ENCODE measurements at regions not wholly inside any gene's neighbourhood (a gene's known extent, or its start where the extent isn't known, plus 50 kb on each side); places are given as distances from the start of the nearest gene placed in this dataset.
"Not testable (repeated sequence)": the region's sequence is repeated elsewhere in the genome, so short reads cannot be mapped to it uniquely, and the experiment has no call there.

DNA sequence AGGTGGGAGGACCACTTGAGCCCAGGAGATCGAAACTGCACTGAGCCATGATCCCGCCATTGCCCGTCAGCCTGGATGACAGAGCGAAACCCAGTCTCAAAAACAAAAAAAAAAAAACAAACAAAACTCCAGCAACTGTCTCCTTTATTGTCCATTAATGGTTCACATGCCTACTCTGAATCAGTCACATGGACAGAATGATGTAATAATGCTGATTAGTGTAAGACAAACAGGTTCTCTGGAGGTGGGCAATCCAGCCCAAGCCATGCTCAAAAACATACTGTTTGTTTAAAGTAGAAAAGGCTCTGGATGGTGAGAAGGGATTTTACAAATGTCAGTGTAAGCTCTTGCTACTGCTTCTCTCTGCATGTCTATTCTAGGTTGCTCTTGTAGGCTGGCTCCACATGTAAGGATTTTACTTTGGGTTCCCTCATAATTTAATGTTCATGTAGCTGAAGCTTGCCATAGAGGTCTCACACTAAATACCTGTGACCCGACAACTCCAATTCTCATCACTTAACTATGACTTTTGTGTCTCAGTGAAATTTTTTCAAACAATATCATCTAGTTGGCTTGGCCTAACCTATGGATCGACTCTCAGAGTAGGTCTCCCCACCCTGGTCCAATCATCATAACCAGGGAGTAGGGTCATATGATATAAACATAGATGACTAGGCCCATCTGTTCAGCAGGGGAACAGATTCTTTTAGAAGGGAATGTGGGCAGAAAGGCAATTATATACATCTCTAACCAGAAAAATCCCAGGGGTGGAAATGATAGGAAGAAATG is 83.9 kb upstream of the SLC39A10 start:
- no peak for DNase-seq
- intact Hi-C loops (cut with DNase I), result no loop called here

DNA sequence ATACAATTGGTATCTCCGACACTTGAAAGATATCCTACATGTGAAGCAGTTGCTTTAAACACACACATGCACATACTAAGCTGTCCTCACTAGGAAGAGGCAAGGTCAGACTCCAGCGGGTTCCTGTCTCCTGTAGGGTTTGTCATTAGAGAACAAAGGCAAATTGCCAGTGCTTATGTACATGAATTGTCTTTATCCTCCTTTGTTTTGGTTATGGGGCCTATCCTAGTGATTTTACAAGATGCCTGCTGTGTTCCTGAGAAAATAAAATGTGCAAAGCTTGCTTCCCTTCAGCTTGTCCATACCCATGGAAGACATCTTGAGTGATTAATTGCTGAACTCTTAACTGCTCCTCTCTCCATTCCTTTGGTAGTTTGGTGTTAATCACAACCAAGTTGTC is 86.7 kb upstream of the SLC39A10 start:
- DNase-seq, result no peak
- intact Hi-C loops (cut with DNase I), result no loop called here

DNA sequence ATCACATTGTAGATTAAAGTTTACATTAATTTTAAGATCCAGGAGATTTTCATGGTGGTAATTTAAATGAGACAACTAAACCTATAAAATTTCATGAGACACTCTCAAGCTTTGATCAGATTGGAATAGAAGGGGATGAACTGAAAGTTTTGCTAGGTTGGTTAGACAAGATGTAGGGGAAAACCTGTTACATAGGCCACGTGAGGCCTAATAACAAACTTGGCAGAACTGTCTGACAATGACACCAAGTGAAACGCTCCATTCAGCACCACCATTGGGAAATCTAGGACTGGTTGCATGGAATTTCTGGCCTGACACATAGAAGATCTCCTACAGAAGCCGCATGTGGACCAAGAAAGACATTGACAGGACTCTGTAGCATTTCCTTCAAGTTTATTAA is 87.8 kb upstream of the SLC39A10 start:
- DNase-seq, result no peak
- intact Hi-C loops (cut with DNase I), result no loop called here

DNA sequence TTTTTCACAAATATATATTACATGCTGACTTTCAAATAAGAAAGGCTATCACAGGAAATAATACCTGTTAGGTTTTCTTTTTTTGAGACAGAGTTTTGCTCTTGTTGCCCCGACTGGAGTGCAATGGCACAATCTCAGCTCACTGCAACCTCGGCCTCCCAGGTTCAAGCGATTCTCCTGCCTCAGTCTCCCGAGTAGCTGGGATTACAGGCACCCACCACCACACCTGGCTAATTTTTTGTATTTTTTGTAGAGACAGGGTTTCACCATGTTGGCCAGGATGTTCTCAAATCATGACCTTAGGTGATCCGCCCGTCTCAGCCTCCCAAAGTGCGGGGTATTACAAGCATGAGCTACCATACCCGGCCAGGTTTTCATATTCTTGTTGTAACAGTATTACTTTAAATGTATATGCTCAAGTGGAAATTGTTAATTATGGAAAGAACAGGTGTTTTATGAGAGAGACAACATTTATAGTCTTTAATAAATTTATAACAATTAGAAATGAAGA is 92.3 kb upstream of the SLC39A10 start:
- DNase-seq; intact Hi-C loops (cut with DNase I): not testable (repeated sequence)

DNA sequence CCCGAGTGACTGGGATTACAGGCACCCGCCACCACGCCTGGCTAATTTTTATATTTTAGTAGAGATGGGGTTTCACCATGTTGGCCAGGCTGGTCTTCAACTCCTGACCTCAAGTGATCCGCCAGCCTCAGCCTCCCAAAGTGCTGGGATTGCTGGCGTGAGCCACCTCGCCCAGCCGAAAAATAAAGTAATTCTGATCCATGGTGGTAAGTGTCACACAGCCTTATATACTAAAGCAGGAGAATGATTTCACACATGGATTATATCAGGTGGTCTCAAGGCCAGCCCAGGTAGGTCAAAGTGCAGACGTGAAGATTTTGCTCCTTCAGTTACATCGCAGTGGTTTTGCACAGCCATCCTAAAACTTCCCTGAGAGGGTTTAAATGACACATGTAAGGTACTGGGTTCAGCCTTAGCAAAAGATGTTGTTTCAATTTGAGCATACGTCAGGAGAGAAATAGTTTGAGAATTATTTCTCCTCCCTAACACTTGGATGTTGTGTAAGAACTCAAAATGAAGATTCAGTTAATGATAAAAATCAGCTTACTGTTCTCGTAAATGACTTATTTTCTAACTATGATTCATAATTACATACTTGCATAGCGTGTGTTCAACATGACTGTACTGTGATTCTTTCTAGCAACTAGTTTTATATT is 93.0 kb upstream of the SLC39A10 start:
- DNase-seq, result no peak
- intact Hi-C loops (cut with DNase I), result no loop called here

DNA sequence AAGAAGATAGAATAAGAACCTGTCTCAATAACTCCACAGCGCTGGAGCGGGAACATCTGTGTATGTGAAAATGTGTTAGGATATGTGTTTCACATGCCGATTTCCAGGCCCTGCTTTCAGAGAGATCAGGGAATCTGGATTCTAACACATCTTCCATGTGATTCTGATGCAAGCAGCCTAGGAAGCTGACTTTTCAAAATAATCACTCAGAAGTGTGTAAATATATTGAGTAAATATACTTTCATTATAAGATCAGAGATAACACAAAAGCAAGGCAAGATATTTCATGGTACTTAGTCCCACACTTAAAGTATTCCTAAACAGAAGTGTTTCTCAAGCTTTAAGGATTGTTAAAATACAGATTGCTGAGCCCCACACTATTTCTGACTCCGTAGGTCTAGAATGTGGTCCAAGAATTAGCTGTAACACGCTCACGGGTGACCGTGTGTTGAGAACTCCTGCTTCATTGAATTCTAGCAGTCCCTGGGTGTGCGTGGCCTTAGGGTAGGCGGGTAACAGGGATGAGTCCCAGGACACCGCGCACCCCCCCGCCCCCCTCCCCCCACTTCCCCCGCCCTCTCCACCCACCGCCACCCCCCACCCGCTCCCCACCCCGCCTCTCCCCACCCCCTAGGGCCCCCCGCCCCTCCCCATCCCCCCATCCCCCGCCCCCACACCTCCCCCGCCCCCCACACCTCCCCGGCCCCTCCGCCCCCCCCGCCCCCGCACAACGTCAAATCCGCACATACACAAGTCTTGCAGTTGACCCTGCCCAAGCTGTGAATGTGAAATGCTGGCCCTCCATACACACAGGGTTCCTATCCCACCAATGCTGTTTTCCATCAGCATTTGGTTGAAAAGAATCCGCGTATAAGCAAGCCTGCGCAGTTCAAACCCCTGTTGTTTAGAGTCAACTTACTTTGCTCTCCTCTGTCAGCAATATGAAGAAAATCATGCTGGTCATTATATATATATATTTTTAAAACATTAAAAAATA is 94.2 kb upstream of the SLC39A10 start:
- intact Hi-C loops (cut with DNase I), result no loop called here
- no peak for DNase-seq

DNA sequence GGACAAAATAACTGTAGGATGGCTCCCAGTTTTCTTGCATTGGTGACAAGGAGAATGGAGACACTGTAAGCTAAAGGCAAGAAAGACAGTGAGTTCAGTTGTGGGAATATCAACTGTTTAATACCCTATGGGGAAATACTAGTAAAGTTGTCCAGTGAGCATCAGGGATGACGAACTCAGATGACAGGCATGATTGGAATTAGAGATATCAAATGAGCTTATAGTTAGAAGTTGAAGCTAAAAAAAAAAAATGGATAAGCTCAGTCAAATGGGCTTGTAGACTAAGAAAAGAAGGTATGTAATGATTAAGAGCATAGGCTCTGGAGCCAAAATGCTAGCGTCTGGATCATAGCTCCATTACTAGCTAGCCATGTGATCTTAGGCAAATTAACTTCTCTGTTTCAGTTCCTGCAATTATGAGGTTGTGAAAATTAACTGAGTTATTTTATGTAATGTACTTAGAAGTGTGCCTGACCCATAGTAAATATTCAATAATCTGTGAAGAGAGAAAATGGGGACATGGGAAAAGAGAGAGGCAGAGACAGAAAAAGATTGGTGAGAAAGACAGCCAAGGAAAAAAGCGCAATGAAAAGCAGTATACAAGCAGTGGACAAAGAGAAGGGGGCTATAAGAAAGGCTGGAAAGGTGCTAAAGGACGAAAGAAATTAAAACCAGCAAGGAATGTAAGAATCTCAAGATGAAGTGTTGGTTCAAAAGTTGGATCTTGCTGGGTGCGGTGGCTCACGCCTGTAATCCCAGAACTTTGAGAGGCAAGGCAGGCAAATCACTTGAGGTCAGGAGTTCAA is 95.7 kb upstream of the SLC39A10 start:
- no peak for DNase-seq
- intact Hi-C loops (cut with DNase I), result no loop called here

DNA sequence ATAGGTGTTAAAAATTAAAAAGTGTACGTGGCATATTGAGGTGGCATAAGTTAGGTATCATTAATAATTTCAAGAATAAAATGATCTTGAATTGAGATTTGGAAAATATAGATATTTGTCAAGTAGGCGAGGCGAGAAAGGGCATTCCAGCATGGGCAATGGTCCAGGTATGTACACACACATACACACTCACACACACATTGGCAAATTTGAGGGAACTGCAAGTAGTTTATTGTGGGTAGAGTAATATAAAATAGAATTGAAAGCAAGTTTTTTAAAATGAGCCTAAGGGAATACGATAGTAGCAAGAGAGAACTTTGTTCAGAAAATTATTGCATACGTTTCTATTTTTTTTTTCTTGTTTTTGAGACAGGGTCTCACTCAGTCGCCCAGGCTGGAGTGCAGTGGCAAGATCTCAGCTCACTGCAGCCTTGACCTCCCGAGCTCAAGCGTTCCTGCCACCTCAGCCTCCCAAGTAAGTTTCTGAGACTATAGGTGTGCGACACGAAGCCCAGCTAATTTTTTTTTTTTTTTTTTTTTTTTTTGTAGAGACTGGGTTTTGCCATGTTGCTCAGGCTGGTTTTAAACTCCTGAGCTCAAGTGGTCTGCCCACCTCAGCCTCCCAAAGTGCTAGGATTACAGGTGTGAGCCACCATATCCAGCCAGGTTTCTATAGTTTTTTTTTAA is 96.7 kb upstream of the SLC39A10 start:
- DNase-seq, result no peak
- intact Hi-C loops (cut with DNase I), result no loop called here

DNA sequence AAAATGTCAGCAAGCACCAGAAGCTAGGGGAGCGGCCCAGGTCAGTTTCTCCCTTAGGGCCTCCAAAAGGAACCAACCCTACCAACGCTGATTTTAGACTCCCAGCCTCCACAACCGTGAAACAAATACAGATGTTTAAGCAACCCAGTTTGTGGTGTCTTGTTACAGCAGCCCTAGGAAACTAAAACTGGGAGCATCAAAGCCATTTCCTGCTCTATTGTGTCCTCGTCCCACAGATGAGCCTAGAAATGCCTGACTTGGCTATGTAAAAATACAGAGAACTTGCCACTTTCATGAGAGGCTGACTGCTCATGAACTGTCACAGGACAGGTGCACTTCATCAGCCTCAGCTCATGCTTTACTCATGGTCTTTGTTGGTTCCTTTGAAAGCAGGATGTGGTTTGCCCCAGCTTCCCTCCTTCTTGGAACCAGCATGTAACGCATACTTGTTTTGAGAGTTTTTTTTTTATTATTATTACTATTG is 97.6 kb upstream of the SLC39A10 start:
- intact Hi-C loops (cut with DNase I), result no loop called here

DNA sequence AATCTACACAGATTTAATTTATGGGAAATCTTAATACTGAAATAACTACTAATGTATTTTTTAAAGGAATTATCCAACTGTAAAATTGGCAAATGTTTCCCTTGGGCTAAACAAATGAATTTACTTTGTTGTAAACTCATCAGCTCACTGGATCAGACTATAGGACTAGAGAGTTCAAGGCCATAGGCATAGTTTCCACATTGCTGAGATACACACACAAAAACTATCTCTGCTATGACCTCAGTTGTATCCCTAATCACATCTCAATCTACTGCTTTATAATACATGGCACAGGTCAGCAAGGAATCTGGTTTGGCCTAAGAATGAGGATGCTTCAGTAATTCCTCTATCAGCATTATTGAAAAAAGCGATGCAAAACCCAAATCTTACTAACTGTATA is 101.1 kb upstream of the SLC39A10 start:
- intact Hi-C loops (cut with DNase I), result no loop called here
- DNase-seq, result no peak

More for the DNA sequence above, 97.6 kb upstream of the SLC39A10 start:
- DNase-seq, result no peak

DNA sequence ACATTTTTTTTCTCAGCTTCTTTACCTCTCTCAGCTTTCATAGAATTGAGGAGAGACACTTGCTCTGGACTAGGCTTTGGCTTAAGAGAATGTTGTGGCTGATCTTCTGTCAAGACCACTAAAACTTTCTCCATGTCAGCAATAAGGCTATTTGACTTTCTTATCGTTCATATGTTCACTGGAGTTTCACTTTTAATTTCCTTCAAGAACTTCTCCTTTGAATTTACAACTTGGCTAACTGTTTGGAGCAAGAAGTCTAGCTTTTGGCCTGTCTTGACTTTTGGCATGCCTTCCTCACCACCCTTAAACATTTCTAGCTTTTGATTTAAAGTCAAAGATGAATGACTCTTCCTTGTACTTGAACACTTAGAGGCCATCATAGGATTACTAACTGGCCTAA is 104.4 kb upstream of the SLC39A10 start:
- intact Hi-C loops (cut with DNase I), result no loop called here
- no peak for DNase-seq

DNA sequence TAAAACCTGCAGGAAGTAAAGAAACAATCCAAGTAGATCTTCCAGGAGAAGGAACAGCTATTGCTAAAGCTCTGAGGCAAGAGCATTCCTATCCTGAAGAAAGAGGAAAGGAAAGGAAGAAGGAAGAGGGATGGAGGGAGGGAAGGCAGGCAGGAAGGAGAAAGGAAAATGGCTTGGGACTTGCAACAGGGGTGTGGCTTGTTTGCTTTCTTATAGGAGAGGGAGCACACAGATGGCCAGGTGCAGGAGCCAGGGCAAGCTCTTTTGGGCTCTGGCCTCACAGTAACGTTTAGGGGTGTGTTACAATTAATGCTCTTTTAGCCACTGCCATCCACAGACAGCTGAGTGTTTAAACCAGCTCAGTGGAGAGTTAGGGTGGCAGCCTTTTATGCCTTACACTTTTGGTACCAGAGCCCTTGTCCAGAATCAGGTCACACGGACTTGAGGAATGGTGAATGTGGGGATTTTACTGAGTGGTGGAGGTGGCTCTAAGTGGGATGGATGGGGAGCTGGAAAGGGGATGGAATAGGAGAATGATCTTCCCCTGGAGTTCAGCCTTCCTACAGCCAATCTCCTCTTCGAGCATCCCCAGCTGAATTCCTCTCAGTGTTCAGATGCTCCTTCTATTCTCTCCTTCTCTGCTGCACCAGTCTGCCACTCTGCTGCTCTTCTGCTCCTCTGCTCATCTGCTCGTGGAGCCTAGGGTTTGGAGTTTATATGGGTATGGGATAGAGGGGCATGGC is 108.7 kb upstream of the SLC39A10 start:
- no peak for DNase-seq
- intact Hi-C loops (cut with DNase I), result no loop called here

DNA sequence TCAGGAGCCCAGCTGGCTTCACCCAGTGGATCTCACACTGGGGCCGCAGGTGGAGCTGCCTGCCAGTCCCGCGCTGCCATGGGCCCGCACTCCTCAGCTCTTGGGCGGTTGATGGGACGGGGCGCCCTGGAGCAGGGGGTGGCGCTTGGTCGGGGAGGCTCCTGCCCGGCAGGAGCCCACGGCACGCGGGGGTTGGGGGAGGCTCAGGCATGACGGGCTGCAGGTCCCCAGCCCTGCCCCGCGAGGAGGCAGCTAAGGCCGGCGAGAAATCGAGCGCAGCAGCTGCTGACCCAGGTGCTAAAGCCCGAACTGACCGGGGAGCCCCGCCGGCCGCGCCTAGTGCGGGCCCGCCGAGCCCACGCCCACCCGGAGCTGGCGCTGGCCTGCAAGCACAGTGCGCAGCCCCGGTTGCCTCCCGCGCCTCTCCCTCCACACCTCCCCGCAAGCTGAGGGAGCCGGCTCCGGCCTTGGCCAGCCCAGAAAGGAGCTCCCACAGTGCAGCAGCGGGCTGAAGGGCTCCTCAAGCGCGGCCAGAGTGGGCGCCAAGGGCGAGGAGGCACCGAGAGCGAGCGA is 109.7 kb upstream of the SLC39A10 start:
- DNase-seq; intact Hi-C loops (cut with DNase I): not testable (repeated sequence)

DNA sequence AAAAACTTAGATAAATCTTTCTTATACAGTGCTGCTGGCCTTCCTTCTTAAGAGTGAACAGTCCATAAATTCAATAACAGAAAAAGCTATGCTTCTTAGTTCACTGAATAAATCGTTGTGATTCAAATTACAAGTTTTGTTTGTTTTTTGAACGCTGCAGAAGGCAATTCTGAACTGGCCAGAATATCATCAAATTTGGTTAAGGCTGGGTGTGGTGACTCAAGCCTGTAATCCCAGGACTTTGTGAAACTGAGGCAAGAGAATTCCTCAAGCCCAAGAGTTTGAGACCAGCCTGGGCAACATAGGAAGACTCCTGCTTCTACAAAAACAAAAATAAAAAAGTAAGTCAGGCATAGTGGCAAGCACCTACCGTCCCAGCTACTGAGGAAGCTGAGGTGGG is 111.2 kb upstream of the SLC39A10 start:
- intact Hi-C loops (cut with DNase I), result no loop called here

DNA sequence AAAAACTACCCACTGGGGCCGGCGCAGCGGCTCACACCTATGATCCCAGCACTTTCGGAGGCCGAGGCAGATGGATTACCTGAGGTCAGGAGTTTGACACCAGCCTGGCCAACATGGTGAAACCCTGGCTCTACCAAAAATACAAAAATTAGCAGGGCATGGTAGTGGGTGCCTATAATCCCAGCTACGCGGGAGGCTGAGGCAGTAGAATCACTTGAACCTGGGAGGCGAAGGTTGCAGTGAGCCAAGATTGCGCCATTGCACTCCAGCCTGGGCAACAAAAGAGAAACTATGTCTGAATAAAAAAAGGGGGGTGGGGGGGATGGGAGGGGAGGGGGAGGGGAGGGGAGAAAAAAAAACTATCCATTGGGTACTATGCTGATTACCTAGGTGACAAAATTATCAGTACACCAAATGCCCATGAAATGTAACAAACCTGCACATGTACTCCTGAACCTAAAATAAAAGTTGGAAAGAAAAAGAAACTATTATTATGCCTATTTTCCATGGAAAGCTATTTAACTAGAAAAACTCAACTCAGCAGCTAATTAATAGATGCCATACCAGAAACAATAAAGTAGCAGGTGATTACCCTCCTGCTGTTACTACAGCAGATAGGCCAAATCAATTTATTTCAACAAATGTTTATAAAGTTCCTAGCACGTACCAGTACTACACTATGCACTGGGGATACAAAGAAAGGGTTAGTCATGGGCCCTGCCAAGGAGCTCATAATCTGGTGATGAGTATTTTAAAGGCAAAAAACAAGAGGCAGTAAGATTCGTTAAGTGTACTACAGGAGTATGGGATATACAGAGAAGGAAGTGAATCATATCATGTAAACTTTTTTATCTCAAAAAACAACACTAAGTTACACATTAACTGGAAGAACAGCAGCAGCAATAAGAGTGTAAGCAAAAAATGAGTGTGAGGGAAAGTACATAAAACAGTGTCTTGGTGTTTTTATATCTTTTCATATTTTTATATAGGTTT is 112.8 kb upstream of the SLC39A10 start:
- intact Hi-C loops (cut with DNase I), result no loop called here

More for the DNA sequence above, 111.2 kb upstream of the SLC39A10 start:
- DNase-seq, result no peak

DNA sequence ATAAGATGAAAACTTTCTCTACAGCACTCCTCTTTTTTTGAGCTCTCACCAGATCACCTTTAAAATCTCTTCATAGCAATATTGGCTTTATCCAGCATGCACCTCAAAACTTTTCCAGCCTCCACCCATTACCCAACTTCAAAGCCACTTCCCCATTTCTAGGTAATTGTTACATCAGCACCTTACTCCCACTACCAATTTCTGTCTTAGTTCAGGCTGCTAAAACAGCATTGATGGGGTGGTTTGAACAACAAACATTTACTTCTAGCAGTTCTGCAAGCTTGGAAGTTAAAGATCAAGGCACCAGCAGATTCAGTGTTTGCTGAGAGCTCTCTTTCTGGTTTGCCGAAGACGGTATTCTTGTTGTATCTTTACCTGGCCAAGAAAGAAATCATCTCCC is 114.0 kb upstream of the SLC39A10 start:
- intact Hi-C loops (cut with DNase I), result no loop called here
- DNase-seq, result no peak

More for the DNA sequence above, 112.8 kb upstream of the SLC39A10 start:
- no peak for DNase-seq

DNA sequence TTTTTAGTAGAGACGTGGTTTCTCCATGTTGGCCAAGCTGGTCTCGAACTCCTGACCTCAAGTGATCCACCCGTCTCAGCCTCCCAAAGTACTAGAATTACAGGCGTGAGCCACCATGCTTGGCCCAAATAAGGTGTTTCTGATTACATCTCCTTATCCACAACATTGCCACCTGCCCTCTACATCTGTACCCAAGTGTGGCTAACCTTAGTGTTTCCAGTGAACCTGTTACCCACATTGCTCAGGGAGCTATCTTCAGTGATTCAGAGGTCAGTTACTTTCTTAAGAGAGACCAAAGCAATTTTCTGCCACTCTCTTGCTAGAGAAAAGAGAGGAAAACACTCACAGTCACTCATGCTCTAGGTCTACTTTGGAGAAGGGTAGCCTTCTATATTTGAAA is 115.0 kb upstream of the SLC39A10 start:
- DNase-seq, result no peak
- intact Hi-C loops (cut with DNase I), result no loop called here
